GM12878 (cell line): ENCODE measurements at regions not wholly inside any gene's neighbourhood (a gene's known extent, or its start where the extent isn't known, plus 50 kb on each side); places are given as distances from the start of the nearest gene placed in this dataset.

Source experiments
- ATAC-seq: fragments of 200-7000 bp; cut with Tn5 transposase; 3 replicates; pipeline ENCODE4 v1.9.1; 2020; ENCODE audit warnings: mild to moderate bottlenecking, moderate library complexity
- BruUV-seq: library from RNA; stranded (reverse); fragments of 400-500 nt; replicated peaks from 2 replicates; lab custom pipeline; 2021; lab: Mats Ljungman, UMichigan
- CTCF ChIA-PET: fragments of 300-600 bp; sonication (Branson Sonifier 250); formaldehyde crosslinking; extraction: SDS; loops from one replicate; lab custom pipeline; 2021; ENCODE audit warnings: inconsistent platforms; lab: Yijun Ruan, JAX
- POLR2A ChIA-PET: fragments of 350-600 bp; formaldehyde crosslinking; extraction: SDS; loops from one replicate; lab custom pipeline; 2021; ENCODE audit warnings: inconsistent platforms; lab: Charles Lee
- RAD21 ChIA-PET: fragments of 300-600 bp; sonication (Branson Sonifier 250); formaldehyde crosslinking; loops from one replicate; lab custom pipeline; 2023; ENCODE audit warnings: antibody characterized with exemption; ENCODE audit not compliant: unreplicated experiment; lab: Charles Lee
- SMC1A ChIA-PET: fragments of 300-600 bp; sonication (Branson Sonifier 250); formaldehyde crosslinking; loops from one replicate; lab custom pipeline; 2023; ENCODE audit not compliant: unreplicated experiment, uncharacterized antibody; lab: Charles Lee
- DNase-seq: peaks from one replicate; pipeline ENCODE4 v3.0.0-alpha.2; 2011; ENCODE audit warnings: low read depth, low spot score
- FAIRE-seq: peaks from 3 replicates; lab custom pipeline; 2011; peaks lifted over from hg19 to GRCh38; lab: Jason Lieb, UNC
- H2AFZ ChIP-seq: 2 replicates; pipeline ENCODE4 v1.6.0; 2011; ENCODE audit warnings: low read depth, low read length, control low read depth; ENCODE audit not compliant: control insufficient read depth
- H3K27ac ChIP-seq: 2 replicates; pipeline ENCODE4 v1.5.1; 2011; ENCODE audit warnings: control low read depth; ENCODE audit not compliant: control insufficient read depth, insufficient read depth
- H3K27me3 ChIP-seq, 2 experiments: replicated peaks in 1 of 2; 2 replicates each; pipeline versions ENCODE4 v1.6.0 to v1.6.1; 2011; ENCODE audit warnings: low read length in 1 of 2; ENCODE audit not compliant: control insufficient read depth in 2 of 2, insufficient read depth in 2 of 2
- H3K36me3 ChIP-seq, 2 experiments: 2 replicates each; pipeline ENCODE4 v1.5.1; 2011; ENCODE audit warnings: low read length in 1 of 2; ENCODE audit not compliant: control insufficient read depth in 2 of 2, insufficient read depth in 2 of 2
- H3K4me1 ChIP-seq: 2 replicates; pipeline ENCODE4 v1.6.1; 2011; ENCODE audit warnings: mild to moderate bottlenecking, low read length, moderate library complexity, mixed read lengths; ENCODE audit not compliant: control insufficient read depth, insufficient read depth
- H3K4me2 ChIP-seq: 2 replicates; pipeline ENCODE4 v1.6.0; 2011; ENCODE audit warnings: control low read depth; ENCODE audit not compliant: control insufficient read depth, insufficient read depth
- H3K4me3 ChIP-seq: fragments of 200-600 bp; sonication (generic); 2 replicates; pipeline ENCODE4 v1.5.1; 2016
- H3K79me2 ChIP-seq: 2 replicates; pipeline ENCODE4 v1.6.0; 2011; ENCODE audit warnings: low read length; ENCODE audit not compliant: control insufficient read depth, insufficient read depth
- H3K9ac ChIP-seq: 2 replicates; pipeline ENCODE4 v1.8.0; 2011; ENCODE audit warnings: low read length, control low read depth, mixed read lengths; ENCODE audit not compliant: control insufficient read depth, insufficient read depth
- H3K9me3 ChIP-seq: replicated peaks from 3 replicates; pipeline ENCODE4 v1.5.1; 2011; ENCODE audit warnings: mild to moderate bottlenecking, low read length; ENCODE audit not compliant: control insufficient read depth, insufficient read depth
- H4K20me1 ChIP-seq: 2 replicates; pipeline ENCODE4 v1.6.0; 2011; ENCODE audit not compliant: control insufficient read depth, insufficient read depth
- BRCA1 ChIP-seq: IDR thresholded peaks from 2 replicates; pipeline ENCODE4 v1.6.1; 2011; ENCODE audit warnings: low read depth, low read length, improper control_type of control experiment
- KDM1A ChIP-seq: fragments of 200-600 bp; sonication (generic); IDR thresholded peaks from 2 replicates; pipeline ENCODE4 v1.6.1; 2016; ENCODE audit warnings: borderline replicate concordance
- MEF2B ChIP-seq: fragments of 450-650 bp; IDR thresholded peaks from 2 replicates; pipeline ENCODE4 v1.6.1; 2018; ENCODE audit warnings: mild to moderate bottlenecking, moderate library complexity; ENCODE audit not compliant: partially characterized antibody, poor library complexity, severe bottlenecking
- NR2C2 ChIP-seq: IDR thresholded peaks from 2 replicates; pipeline ENCODE4 v1.6.1; 2011; ENCODE audit warnings: borderline replicate concordance, low read depth; ENCODE audit not compliant: control insufficient read depth, insufficient read length
- POLR2AphosphoS2 ChIP-seq: IDR thresholded peaks from 2 replicates; pipeline ENCODE4 v1.6.1; 2011; ENCODE audit warnings: low read depth, mild to moderate bottlenecking, low read length, improper control_type of control experiment, moderate library complexity
- SREBF2 ChIP-seq: IDR thresholded peaks from 2 replicates; pipeline ENCODE4 v1.6.1; 2012; ENCODE audit warnings: mild to moderate bottlenecking, low read length
- TBL1XR1 ChIP-seq: IDR thresholded peaks from 2 replicates; pipeline ENCODE4 v1.6.1; 2012; ENCODE audit warnings: low read depth, low read length, improper control_type of control experiment
- TCF7 ChIP-seq: IDR thresholded peaks from 2 replicates; pipeline ENCODE4 v1.6.1; 2014; ENCODE audit warnings: antibody characterized with exemption, borderline replicate concordance
- WRNIP1 ChIP-seq: IDR thresholded peaks from 2 replicates; pipeline ENCODE4 v1.6.1; 2011; ENCODE audit warnings: low read depth, low read length, improper control_type of control experiment, borderline replicate concordance
- ZSCAN29 ChIP-seq: fragments of 450-650 bp; IDR thresholded peaks from 2 replicates; pipeline ENCODE4 v1.6.1; 2017; ENCODE audit warnings: mild to moderate bottlenecking, moderate library complexity
- WGBS: methylation state at CpG from one replicate; pipeline ENCODE4 v1.1.6; 2016; ENCODE audit warnings: low lambda C conversion rate; ENCODE audit not compliant: insufficient replicate concordance, insufficient coverage; ENCODE audit errors: missing lambda C conversion rate; 5-methylcytosine and 5-hydroxymethylcytosine counted together
- in situ Hi-C: fragments of 300-500 bp; cut with MboI; formaldehyde crosslinking; loops from 9 replicates; pipeline ENCODE4 v1.14.3; 2018; ENCODE audit warnings: mixed read lengths
- intact Hi-C: fragments of 100-400 bp; cut with micrococcal nuclease; formaldehyde crosslinking; loops from one replicate; pipeline ENCODE4 v1.14.2; 2022; ENCODE audit not compliant: unreplicated experiment
- TF ChIP-seq, protein P1 (sequence below): fragments of 450-650 bp; IDR thresholded peaks from 2 replicates; pipeline ENCODE4 v1.6.1; 2017; ENCODE audit warnings: mild to moderate bottlenecking
- TF ChIP-seq, protein P2 (sequence below): fragments of 150-350 bp; IDR thresholded peaks from 2 replicates; pipeline ENCODE4 v1.6.1; 2014; ENCODE audit warnings: mild to moderate bottlenecking, low read depth, low read length
- TF ChIP-seq, protein P3 (sequence below): fragments of 450-650 bp; formaldehyde crosslinking; IDR thresholded peaks from 2 replicates; pipeline ENCODE4 v1.4.0; 2020; ENCODE audit warnings: mild to moderate bottlenecking, moderate library complexity

DNA sequence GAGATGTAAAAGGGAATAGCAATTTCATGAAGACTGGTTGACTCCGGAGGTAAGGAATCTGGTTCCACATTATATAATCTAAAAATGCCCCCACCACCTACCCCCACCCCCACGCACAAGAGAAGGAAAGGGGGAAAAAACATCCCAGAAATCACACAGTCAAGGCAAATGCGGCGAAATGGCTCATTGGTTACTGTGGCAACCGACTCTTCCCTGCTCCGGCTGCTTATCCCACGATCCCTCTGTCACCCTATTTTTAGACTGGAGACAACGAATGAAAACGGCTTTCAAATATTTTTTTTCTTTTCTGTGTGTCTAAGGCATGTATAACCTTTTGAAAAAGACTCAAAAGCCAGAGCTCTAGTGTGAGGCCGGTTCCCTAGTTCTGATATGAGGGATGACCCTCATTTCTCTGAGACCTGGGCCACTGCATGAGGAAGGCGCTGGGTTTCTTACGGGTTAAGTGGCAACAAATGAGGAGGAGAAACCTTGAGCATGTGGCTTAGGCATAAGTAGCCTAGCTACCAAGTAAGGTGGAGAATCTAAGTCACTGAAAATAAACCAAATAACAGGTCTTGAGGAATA, 148.3 kb upstream of the GRIN2B start (continued):
- TF ChIP-seq, protein P1, sequence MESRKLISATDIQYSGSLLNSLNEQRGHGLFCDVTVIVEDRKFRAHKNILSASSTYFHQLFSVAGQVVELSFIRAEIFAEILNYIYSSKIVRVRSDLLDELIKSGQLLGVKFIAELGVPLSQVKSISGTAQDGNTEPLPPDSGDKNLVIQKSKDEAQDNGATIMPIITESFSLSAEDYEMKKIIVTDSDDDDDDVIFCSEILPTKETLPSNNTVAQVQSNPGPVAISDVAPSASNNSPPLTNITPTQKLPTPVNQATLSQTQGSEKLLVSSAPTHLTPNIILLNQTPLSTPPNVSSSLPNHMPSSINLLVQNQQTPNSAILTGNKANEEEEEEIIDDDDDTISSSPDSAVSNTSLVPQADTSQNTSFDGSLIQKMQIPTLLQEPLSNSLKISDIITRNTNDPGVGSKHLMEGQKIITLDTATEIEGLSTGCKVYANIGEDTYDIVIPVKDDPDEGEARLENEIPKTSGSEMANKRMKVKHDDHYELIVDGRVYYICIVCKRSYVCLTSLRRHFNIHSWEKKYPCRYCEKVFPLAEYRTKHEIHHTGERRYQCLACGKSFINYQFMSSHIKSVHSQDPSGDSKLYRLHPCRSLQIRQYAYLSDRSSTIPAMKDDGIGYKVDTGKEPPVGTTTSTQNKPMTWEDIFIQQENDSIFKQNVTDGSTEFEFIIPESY, result no peak

DNA sequence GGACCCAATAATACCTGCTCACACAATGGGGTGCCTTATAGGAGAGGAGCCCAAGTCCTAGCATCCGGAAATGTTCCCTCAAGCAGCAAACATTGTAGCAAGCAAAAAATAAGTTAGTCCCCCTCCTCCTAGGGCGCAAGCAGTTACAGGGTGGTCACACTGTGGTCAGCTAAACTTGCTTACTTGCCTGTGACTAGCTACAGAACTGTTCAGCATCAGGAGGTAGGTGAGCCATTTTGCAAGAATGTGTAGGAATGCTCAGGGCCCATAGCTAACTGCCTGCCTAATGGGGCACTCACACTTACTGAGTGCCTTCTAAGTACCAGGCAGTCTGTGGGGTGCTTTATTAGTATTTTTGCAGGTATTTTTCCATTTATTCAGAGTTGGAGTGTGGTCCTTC, 154.6 kb upstream of the GRIN2B start:
- DNase-seq, result no peak
- H3K9ac ChIP-seq, result no peak overlapping the region
- H3K36me3 ChIP-seq, result no peaks in the 10 kb centered on the region
- no peak overlapping the region for H3K4me3 ChIP-seq
- 58% methylated on average over 2 of the region's 2 CpGs for WGBS
- RAD21 ChIA-PET, result no interaction called here
- in situ Hi-C loops, result no loop called here
- H3K4me2 ChIP-seq, result no peak overlapping the region
- no peaks in the 10 kb centered on the region for H3K79me2 ChIP-seq
- SMC1A ChIA-PET, result no interaction called here
- no peak for ATAC-seq
- no peaks in the 10 kb centered on the region for H4K20me1 ChIP-seq
- H3K27ac ChIP-seq, result no peak overlapping the region
- no peak overlapping the region for H2AFZ ChIP-seq
- no peaks in the 10 kb centered on the region for H3K27me3 ChIP-seq
- no peaks in the 10 kb centered on the region for H3K9me3 ChIP-seq
- H3K4me1 ChIP-seq, result no peaks in the 10 kb centered on the region
- POLR2A ChIA-PET, result no interaction called here
- FAIRE-seq, result no peak
- intact Hi-C loops, result no loop called here
- no TSS peak for BruUV-seq
- CTCF ChIA-PET, result interaction anchor here (1.1 to 1.2 kb wide), 3 partner anchors 25 to 32 kb away, joined by 3 to 6 read pairs (median 5); no protein-coding TSS in a partner anchor
- TF ChIP-seq SREBF2 (no peak), TCF7 (no peak), WRNIP1 (no peak), KDM1A (no peak), MEF2B (no peak), TBL1XR1 (no peak), ZSCAN29 (no peak), POLR2AphosphoS2 (no peak), BRCA1 (no peak), NR2C2 (no peak)
- TF ChIP-seq, protein P2, sequence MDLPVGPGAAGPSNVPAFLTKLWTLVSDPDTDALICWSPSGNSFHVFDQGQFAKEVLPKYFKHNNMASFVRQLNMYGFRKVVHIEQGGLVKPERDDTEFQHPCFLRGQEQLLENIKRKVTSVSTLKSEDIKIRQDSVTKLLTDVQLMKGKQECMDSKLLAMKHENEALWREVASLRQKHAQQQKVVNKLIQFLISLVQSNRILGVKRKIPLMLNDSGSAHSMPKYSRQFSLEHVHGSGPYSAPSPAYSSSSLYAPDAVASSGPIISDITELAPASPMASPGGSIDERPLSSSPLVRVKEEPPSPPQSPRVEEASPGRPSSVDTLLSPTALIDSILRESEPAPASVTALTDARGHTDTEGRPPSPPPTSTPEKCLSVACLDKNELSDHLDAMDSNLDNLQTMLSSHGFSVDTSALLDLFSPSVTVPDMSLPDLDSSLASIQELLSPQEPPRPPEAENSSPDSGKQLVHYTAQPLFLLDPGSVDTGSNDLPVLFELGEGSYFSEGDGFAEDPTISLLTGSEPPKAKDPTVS, result no peak
- TF ChIP-seq, protein P3, sequence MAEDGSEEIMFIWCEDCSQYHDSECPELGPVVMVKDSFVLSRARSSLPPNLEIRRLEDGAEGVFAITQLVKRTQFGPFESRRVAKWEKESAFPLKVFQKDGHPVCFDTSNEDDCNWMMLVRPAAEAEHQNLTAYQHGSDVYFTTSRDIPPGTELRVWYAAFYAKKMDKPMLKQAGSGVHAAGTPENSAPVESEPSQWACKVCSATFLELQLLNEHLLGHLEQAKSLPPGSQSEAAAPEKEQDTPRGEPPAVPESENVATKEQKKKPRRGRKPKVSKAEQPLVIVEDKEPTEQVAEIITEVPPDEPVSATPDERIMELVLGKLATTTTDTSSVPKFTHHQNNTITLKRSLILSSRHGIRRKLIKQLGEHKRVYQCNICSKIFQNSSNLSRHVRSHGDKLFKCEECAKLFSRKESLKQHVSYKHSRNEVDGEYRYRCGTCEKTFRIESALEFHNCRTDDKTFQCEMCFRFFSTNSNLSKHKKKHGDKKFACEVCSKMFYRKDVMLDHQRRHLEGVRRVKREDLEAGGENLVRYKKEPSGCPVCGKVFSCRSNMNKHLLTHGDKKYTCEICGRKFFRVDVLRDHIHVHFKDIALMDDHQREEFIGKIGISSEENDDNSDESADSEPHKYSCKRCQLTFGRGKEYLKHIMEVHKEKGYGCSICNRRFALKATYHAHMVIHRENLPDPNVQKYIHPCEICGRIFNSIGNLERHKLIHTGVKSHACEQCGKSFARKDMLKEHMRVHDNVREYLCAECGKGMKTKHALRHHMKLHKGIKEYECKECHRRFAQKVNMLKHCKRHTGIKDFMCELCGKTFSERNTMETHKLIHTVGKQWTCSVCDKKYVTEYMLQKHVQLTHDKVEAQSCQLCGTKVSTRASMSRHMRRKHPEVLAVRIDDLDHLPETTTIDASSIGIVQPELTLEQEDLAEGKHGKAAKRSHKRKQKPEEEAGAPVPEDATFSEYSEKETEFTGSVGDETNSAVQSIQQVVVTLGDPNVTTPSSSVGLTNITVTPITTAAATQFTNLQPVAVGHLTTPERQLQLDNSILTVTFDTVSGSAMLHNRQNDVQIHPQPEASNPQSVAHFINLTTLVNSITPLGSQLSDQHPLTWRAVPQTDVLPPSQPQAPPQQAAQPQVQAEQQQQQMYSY (CRISPR knock-in tag), result no peak
